HG03108 (cell line): ENCODE measurements at regions not wholly inside any gene's neighbourhood (a gene's known extent, or its start where the extent isn't known, plus 50 kb on each side); places are given as distances from the start of the nearest gene placed in this dataset.

Experiments
- ATAC-seq: cut with Tn5 transposase; IDR thresholded peaks from one replicate; pipeline ENCODE4 v1.9.1; 2021; ENCODE audit warnings: moderate library complexity; ENCODE audit not compliant: unreplicated experiment

- ATAC-seq: no peak
Measured at GRCh38 chr10:118472415-118473304, 122.8 kb downstream of the PRLHR start.

- ATAC-seq: no peak
Measured at GRCh38 chr10:118471863-118472262, 123.6 kb downstream of the PRLHR start.

GRCh38 chr10:118470470-118470869, 125.0 kb downstream of the PRLHR start:
- no peak for ATAC-seq

GRCh38 chr10:118467200-118467599, 125.1 kb upstream of the FAM204A start:
- no peak for ATAC-seq

GRCh38 chr10:118465300-118465874, 123.3 kb upstream of the FAM204A start:
- ATAC-seq: no peak

GRCh38 chr10:118463740-118464139, 121.6 kb upstream of the FAM204A start:
- no peak for ATAC-seq

- no peak for ATAC-seq
Measured at GRCh38 chr10:118462401-118462800, 120.3 kb upstream of the FAM204A start.

- peak; percentile 83 for ATAC-seq
Measured at GRCh38 chr10:118459642-118460193, 117.6 kb upstream of the FAM204A start.

- ATAC-seq: no peak
Measured at GRCh38 chr10:118458957-118459641, 117.0 kb upstream of the FAM204A start.

GRCh38 chr10:118457824-118458428, 115.8 kb upstream of the FAM204A start:
- no peak for ATAC-seq

- ATAC-seq: no peak
Measured at GRCh38 chr10:118455181-118455695, 113.1 kb upstream of the FAM204A start.

- no peak for ATAC-seq
Measured at GRCh38 chr10:118454211-118454610, 112.1 kb upstream of the FAM204A start.

- ATAC-seq: no peak
Measured at GRCh38 chr10:118452098-118452497, 110.0 kb upstream of the FAM204A start.

GRCh38 chr10:118449521-118449920, 107.4 kb upstream of the FAM204A start:
- ATAC-seq: no peak

- no peak for ATAC-seq
Measured at GRCh38 chr10:118448744-118449143, 106.6 kb upstream of the FAM204A start.

- ATAC-seq: no peak
Measured at GRCh38 chr10:118447478-118448270, 105.5 kb upstream of the FAM204A start.

GRCh38 chr10:118445535-118445934, 103.4 kb upstream of the FAM204A start:
- no peak for ATAC-seq

- no peak for ATAC-seq
Measured at GRCh38 chr10:118444069-118444468, 101.9 kb upstream of the FAM204A start.

GRCh38 chr10:118442032-118442431, 99.9 kb upstream of the FAM204A start:
- no peak for ATAC-seq

- ATAC-seq: no peak
Measured at GRCh38 chr10:118439824-118440223, 97.7 kb upstream of the FAM204A start.
